ENCODE measurements at regions not wholly inside any gene's neighbourhood (a gene's known extent, or its start where the extent isn't known, plus 50 kb on each side); places are given as distances from the start of the nearest gene placed in this dataset.
"Not testable (repeated sequence)": the region's sequence is repeated elsewhere in the genome, so short reads cannot be mapped to it uniquely, and the experiment has no call there.

DNA sequence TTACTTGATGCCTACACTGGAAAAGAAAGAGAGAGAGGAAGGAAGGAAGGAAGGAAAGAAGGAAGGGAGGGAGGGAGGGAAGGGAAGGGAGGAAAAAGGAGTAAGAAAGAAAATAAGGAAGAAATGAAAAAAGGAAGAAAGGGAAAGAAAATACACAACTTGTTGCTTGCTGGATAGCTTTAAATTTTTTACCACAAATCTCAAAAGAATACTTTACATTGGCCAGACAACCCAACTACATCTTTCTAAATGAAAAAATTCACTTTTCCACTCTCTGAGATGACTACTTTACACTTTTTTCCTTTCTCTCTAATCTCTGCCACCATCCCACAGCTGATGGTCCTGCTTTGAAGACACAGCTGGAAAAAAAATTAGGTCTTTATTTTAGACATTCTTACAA lies 228.9 kb upstream of the FAM78B start:
- no peak for DNase-seq

DNA sequence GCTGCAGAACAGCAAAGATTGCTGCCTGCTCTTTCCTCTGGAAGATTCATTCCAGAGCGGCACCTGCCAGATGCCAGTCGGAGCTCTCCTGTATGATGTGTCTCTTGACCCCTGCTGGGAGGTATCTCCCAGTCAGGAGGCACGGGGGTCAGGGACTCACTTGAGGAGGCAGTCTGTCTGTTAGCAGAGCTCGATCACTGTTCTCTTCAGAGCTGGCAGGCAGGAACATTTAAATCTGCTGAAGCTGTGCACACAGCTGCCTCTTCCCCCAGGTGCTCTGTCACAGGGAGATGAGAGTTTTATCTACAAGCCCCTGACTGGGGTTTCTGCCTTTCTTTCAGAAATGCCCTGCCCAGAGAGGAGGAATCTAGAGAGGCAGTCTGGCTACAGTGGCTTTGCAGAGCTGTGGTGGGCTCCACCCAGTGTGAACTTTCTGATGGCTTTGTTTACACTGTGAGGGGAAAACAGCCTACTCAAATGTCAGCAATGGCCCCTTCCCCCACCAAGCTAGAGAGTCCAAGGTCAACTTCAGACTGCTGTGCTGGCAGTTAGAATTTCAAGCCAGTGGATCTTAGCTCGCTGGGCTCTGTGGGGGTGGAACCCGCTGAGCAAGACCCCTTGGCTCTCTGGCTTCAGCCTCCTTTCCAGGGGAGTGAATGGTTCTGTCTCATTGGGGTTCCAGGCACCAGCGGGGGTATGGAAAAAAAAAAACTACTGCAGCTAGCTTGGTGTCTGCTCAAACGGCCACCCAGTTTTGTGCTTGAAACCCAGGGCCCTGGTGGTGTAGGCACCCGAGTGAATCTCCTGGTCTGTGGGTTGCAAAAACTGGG lies 242.7 kb upstream of the FAM78B start:
- DNase-seq = not testable (repeated sequence)

DNA sequence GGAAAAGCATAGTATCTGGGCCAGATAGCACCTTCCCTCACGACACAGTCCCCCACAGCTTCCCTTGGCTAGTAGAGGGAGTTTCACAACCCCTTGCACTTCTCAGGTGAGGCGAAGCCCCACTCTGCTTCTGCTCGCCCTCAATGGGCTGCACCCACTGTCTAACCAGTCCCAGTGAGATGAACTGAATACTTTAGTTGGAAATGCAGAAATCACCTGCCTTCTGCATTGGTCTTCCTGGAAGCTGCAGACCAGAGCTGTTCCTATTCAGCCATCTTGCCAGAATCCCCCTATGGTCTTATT lies 243.2 kb upstream of the FAM78B start:
- no peak for DNase-seq

DNA sequence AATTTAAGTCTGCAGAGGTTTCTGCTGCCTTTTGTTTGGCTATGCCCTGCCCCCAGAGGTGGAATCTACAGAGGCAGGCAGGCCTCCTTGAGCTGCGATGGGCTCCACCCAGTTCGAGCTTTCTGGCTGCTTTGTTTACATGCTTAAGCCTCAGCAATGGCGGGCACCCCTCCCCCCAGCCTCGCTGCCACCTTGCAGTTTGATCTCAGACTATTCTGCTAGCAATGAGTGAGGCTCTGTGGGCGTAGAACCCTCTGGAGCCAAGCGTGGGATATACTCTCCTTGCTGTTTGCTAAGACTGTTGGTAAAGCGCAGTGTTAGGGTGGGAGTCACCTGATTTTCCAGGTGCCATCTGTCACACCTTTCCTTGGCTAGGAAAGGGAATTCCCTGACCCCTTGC lies 250.0 kb upstream of the FAM78B start:
- DNase-seq = not testable (repeated sequence)

DNA sequence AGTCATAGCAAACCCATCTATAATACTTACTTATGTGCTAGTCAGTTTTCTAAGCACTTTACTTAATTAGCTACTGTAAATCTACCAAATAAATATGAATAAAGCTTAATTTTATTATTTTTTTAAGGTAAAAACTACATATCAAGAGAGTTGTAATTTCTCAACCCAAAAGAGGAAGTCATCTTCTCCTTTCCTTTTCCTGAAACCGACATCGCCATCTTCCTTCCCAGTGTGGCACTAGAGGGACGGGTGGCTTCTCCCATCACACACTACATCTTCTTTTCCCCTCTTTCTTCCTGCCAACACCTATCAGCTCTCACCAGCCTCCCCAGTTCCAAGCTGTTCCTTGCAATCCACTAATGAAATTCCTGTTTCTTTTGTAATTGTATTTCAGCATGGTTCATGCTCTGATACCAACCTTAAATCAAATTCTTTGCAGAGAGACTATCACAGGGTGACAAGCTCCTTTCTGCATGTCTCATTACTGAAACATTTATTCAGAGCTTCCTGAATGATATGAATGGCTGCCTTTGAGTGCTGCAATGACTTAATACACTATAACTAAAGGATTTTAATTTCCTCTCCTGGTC lies 251.6 kb upstream of the FAM78B start:
- no peak for DNase-seq

DNA sequence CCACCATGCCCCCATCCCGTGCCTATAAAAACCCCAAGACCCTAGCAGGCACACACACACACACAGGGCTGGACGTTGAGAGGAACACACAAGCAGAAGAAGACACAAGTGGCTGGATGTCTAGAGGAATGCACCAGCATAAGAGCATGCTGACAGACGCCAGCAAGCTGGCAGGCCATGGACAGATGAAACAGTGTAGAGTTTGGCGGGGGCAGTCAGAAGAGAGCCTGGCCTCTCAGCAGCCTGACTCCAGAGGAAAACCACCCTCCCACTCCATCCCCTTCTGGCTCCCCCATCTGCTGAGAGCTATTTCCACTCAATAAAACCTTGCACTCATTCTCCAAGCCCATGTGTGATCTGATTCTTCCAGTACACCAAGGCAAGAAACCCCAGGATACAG lies 255.8 kb upstream of the FAM78B start:
- DNase-seq = not testable (repeated sequence)

DNA sequence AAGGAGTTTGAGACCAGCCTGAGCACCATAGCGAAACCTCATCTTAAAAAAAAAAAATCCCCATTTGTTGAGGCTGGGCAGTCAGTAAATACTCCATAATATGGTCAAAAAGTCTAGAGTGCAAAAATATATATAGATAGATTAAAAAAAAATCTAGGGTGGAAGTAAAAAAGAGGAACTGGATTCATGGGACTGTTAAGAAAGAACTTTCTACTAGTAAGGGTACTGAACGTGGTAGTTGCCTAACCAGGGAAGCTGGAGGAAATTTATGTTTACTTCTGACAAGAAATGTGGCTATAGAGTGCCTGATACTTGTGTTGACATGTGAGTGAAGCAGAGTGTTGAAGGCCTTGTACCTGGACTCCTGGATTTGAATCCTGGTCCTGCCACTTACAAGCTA lies 265.9 kb upstream of the FAM78B start:
- DNase-seq = no peak

DNA sequence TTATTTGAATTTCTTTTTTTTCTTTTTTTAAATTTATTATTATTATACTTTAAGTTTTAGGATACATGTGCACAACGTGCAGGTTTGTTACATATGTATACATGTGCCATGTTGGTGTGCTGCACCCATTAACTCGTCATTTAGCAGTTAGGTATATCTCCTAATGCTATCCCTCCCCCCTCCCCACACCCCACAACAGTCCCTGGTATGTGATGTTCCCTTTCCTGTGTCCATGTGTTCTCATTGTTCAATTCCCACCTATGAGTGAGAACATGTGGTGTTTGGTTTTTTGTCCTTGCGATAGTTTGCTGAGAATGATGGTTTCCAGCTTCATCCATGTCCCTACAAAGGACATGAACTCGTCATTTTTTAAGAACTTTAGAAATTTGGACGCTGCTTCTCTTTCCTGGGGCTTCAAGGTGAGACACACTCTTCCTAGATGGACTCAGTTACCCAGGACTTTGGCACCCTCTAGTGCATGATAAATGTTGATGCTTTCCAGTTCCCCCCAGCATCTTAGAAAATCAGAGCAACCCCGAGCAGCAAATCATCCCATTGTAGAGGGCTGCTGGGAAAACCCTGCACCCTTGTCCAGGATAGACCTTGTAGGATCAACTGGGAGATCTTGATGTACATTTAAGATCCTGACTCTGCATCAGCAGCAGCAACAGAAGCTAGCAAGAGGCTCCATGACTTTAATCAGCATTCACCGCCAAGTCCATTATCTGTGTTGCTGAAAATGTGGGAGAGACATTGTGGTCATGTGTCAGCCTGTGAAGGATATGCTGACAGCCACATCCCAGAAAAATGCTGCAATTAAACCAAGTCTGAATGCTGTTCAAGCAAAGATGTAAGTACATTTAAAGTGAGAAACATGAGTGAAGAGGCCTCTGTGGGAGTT lies 266.9 kb upstream of the FAM78B start:
- DNase-seq = peak; percentile 69

DNA sequence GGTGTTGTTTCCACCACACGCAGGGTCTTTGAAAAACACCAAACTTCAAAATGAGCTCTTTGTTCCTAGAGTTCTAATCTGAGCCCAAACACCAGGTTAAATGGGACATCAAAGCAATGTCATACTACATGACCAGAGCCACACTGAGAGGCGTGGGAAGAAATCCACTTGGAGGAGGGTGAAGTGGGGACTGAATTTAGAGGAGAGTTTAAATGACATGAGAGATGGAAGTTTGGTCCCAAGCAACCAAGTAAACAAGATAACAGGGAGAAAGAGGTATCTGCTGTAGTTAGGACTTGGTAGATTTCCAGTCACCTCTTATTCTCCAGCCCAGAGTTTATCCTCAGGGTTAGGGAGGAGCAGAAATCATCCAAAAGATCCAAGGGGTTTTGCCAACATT lies 290.9 kb upstream of the FAM78B start:
- DNase-seq = no peak

DNA sequence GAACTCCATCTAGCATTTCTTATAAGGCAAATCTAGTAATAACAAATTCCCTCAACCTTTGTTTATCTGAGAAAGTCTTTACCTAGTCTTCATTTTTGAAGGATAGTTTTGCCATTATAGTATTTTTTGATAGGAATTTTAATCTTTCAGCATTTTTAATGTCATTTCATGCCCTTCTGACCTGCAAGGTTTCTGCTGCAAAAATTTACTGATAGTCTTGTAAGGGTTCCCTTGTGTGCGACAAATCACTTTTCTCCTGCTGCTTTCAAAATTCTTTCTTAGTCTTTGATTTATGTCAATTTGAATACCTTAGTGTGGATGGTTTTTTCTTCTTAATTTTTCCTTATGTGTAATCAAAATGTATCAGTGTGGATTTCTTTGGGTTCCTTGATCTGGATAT lies 297.5 kb upstream of the FAM78B start:
- no peak for DNase-seq

DNA sequence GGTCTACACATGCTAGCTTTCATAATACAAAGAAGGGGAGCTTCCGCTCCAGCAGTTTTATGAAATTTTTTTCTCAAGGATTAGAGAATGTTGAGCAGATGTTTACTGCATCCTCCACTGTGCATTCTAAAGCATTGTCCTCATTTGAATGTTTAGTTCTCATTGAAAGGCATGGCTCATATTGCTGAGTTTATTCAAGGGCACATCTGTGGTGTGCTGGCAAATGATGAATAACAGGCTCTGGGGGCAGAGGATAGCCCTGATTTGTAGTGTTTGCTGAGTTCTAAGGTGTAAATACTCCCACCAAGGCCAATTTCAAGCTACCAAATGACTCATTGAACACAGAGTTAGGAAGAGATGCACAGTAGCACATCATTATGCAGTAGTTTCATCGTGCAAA lies 303.2 kb upstream of the FAM78B start:
- DNase-seq = peak; percentile 42

DNA sequence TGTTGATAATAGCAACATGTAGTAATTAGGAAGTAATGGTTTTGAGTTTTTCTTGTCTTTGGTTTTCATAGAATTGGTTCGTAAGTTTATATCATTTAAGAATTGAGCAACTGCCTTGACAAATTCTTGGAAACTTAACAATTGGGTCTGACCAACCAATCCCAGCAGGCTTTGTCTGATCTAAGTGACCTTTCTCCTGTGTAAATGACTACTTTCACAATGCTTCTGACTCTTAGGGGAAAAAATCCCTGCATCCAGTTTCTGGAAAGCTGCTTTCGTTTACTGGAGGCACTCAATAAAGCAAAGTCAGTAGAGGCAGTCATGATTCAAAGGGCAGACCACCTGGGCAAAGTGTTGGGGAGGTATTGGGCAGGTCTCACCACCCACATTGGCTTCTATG lies 303.6 kb upstream of the FAM78B start:
- no peak for DNase-seq

DNA sequence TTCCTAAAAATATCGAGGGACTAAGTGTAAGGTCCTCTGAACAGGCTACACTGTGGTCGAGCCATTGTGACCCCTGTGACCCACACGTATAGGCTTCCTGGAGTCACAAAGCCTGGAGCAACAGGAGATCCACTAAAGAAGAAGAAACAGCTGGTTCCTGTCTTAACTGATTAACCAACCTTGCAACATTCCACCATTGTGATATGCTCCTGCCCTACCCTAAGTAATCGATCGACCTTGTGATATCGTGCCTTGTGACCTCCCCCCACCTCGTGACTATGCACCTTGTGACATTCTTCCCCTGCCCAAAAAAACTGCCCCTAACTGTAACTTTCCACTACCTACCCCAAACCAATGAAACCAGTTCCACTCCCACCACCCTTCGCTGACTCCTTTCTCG lies 304.6 kb upstream of the FAM78B start:
- no peak for DNase-seq

DNA sequence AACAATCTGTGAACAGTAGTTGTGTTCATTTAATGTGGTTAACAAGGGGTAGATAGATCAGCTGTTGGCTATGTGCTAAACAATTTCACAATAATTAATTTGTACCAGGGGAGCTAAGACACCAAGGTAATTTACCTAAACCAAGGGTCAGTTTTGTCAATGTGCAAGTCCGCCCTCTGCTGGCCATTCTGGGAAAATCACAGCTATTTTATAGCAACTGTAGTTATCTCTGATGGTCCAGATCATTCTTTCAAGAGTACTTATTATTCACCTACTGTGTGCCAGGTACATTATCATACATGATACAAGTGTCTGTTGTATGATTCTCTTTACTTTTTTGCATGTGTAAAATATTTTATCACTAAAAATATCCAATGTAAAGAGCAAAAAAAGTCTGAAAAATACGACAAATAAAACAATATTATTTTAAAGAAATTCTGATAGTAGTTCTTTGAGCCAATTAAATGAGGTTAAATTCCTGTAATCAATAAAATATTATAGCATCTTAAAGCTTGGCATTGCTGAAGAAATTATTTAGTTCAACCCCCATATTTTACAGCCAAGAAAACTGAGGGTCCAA lies 312.3 kb upstream of the FAM78B start:
- peak; percentile 72 for DNase-seq

DNA sequence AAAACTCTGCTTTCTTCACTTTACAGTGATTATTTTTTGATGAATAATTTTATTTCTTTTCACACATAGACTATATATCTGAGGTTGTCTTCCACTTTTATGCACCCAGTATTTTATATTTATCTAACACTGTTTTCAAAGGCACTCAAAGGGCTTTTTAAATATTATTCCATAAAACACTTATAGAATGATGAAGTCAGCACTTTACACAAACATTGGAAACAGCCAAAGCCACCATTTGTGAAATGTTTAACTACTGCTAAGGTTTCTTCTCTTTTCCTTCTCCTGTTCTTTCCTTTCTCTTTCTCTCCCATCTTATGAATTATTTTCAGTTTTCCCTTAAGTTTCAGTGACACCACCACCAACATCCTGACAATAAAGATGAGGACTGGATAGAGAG lies 317.7 kb upstream of the FAM78B start:
- DNase-seq = no peak

DNA sequence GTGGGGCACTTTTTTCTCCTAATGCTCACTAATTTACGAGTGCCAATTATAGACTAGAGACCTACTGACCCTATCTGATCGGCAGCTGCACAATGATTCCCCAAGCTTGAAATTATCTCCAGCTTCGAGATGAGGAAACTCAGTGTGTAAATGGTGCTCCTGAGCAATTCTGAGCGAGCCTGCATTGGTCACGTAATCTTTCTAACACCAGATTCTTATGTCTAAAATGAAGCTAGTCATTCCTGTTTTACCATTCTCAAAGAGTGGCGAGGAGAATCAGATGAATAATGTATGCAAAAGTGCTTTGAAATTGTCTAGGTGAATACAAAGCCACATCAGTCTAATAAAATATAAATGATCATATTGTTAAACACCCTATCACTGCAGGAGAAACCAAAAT lies 318.1 kb upstream of the FAM78B start:
- no peak for DNase-seq

DNA sequence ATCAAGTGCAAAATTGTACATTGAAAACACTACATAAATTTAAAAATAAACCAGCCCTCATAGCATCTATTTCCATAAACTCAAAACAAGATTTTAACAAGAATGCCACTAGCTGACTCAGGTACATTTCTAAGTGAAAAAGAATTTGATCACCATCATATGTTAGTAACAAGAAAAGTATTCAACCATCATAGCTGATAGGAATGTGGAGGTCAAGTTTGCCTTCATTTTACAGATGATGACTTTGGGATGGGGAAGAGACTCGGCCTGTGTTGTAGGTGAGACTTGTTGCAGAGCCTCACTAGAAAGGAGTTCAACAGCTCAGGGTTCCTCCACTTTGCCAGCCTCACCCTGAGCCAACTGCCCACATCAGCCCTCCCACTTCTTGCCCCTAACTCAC lies 318.8 kb upstream of the FAM78B start:
- DNase-seq = no peak

DNA sequence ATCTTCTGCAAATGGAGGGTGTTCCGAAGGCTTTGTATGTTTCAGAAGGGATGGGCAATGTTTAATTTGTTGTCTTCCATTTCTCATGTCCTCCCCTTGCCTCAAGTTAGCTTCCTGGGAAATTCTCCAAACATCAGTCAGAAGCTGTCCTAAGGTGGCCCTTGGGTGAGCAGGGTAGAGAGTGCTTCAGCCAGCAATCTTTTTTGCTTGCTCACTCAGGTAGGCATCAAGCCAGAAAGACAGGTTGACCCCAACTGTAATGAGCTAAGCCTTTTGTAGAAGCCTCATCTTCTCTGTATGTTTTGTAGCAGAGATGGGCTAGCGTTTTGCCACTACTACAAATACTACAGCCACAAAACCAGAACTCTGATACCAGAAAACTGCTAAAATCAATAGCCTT lies 321.5 kb upstream of the FAM78B start:
- DNase-seq = no peak

DNA sequence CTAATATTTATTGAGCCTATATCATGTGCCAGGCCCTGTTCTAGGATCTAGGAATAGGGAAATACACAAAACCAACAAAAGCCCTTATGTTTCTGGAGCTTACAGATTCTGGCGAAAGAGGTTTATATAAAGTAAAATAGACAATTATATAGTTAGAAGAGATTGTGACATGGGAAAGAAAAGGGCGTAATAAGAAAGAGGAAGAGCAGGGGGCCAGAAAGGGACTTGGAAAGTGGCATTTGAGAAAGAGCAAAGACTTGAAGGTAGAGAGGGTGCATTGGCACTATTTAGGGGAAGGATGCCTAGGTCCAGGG lies 322.5 kb upstream of the FAM78B start:
- DNase-seq = no peak

DNA sequence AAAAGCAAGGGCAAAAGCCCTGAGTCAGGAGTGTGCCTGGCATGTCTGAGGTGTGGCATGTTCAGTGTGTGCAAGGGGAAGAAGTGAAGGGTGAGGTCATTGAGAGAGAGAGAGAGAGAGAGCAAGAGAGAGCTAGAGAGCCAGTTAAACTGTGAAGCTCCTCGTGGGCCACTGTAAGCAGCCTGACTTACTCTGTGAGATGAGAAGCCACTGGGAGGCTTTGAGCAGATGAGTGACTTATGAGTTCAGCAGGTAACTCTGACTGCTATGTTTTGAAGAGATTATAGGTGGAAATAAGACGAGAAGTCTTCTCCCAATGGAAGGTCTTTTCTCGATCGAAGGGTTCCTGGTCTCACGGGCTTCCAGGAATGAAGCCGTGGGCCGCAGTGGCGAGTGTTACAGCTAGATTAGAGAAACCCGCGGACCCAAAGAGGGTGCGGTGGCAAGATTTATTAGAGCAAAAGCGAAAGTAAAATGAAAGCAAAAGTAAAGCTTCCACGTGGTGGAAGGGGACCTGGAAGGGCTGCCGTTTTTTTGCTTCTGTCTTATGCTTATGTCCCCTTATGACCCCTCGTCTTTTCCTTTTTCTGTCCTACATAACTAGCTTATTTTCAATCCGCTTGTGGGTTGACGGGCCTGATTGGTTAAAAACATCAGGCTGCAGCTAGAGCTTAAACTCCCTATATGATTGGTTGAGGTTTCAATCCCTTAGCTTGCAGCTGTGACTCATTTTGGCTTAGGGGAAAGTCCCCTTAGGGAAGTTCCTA lies 323.1 kb upstream of the FAM78B start:
- DNase-seq = no peak

DNA sequence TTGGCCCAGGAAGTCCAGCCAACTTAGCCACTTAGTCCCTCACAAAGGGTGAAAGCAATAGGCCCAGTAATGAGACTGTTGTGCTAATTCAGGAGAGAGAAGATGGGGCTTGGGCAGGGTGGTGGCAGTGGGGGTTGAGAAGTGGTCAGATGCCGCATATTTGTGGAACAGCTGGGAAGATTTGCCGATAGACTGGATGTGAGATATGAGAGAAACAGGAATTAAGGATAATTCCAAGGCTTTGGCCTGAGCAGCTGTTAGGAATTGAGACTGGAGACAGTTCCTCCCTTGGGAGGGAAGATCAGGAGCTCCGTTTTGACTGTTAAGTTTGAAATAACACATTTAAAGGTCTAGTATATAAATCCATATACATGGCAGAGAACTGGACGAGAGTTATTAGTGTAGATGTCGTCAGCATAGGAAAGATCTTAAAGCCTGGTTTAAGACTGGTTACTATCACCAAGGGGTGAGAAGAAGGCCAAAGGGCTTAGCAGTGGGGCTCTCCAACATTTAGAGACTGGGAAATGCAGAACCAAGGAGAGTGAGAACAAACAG lies 323.7 kb upstream of the FAM78B start:
- DNase-seq = no peak

DNA sequence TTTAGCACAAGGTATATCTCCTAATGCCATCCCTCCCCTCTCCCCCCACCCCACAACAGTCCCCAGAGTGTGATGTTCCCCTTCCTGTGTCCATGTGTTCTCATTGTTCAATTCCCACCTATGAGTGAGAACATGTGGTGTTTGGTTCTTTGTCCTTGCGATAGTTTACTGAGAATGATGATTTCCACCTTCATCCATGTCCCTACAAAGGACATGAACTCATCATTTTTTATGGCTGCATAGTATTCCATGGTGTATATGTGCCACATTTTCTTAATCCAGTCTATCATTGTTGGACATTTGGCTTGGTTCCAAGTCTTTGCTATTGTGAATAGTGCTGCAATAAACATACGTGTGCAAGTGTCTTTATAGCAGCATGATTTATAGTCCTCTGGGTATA lies 327.0 kb upstream of the FAM78B start:
- not testable (repeated sequence) for DNase-seq

DNA sequence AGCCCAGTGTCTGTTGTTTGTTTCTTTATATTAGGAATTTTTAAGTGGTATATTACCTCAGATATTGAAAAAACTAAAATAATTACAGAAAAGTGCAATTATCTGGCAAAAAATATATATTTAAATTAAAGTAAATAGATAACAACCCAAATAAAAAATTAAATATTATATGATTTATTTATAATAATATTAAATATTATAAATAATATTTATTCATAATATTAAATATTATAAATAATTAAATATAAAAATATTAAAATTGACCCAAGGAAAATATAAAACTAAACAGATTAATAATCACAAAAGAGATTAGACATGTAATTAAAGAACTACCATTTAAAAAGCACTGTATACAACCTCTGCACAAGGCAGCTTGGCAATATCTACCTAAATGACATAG lies 331.9 kb upstream of the POGK start:
- no peak for DNase-seq
